GM21447 (cell line): ENCODE measurements at regions not wholly inside any gene's neighbourhood (a gene's known extent, or its start where the extent isn't known, plus 50 kb on each side); places are given as distances from the start of the nearest gene placed in this dataset.

Source experiments
- ATAC-seq: cut with Tn5 transposase; IDR thresholded peaks from one replicate; pipeline ENCODE4 v1.9.1; 2021; ENCODE audit not compliant: unreplicated experiment

- ATAC-seq: no peak
These were observed 566.7 kb upstream of the NEGR1 start for GRCh38 chr1:72848997-72849396.

- no peak for ATAC-seq
These were observed 565.3 kb upstream of the NEGR1 start for GRCh38 chr1:72847651-72848050.

GRCh38 chr1:72846476-72847278, 564.3 kb upstream of the NEGR1 start:
- ATAC-seq: no peak

- ATAC-seq: no peak
These were observed 563.6 kb upstream of the NEGR1 start for GRCh38 chr1:72845981-72846380.

GRCh38 chr1:72845381-72845780, 563.0 kb upstream of the NEGR1 start:
- ATAC-seq: no peak

GRCh38 chr1:72837781-72838180, 555.4 kb upstream of the NEGR1 start:
- no peak for ATAC-seq

- ATAC-seq: no peak
These were observed 548.5 kb upstream of the NEGR1 start for GRCh38 chr1:72830606-72831390.

GRCh38 chr1:72827278-72827677, 544.9 kb upstream of the NEGR1 start:
- no peak for ATAC-seq

GRCh38 chr1:72804541-72804940, 522.2 kb upstream of the NEGR1 start:
- no peak for ATAC-seq

GRCh38 chr1:72781038-72781437, 498.7 kb upstream of the NEGR1 start:
- no peak for ATAC-seq

GRCh38 chr1:72780212-72780611, 497.9 kb upstream of the NEGR1 start:
- ATAC-seq: no peak

GRCh38 chr1:72777918-72778317, 495.6 kb upstream of the NEGR1 start:
- ATAC-seq: no peak

- ATAC-seq: no peak
These were observed 481.1 kb upstream of the NEGR1 start for GRCh38 chr1:72763481-72763880.

- no peak for ATAC-seq
These were observed 477.1 kb upstream of the NEGR1 start for GRCh38 chr1:72759486-72759885.

- no peak for ATAC-seq
These were observed 475.5 kb upstream of the NEGR1 start for GRCh38 chr1:72757843-72758242.

- no peak for ATAC-seq
These were observed 463.1 kb upstream of the NEGR1 start for GRCh38 chr1:72745413-72745812.

- ATAC-seq: no peak
These were observed 452.1 kb upstream of the NEGR1 start for GRCh38 chr1:72734415-72734814.

GRCh38 chr1:72724951-72725861, 442.9 kb upstream of the NEGR1 start:
- ATAC-seq: no peak

GRCh38 chr1:72705921-72706320, 423.6 kb upstream of the NEGR1 start:
- ATAC-seq: no peak

- ATAC-seq: no peak
These were observed 422.6 kb upstream of the NEGR1 start for GRCh38 chr1:72704841-72705477.

GRCh38 chr1:72697410-72697809, 415.1 kb upstream of the NEGR1 start:
- ATAC-seq: no peak
